Stimulated activated CD4-positive, alpha-beta T cell treated with anti-CD3 and anti-CD28 coated beads, Interleukin-1b, Interleukin-23, amount 100 ng/mL, for 48 hours (primary cell): ENCODE measurements at regions not wholly inside any gene's neighbourhood (a gene's known extent, or its start where the extent isn't known, plus 50 kb on each side); places are given as distances from the start of the nearest gene placed in this dataset.
"Not testable (repeated sequence)": the region's sequence is repeated elsewhere in the genome, so short reads cannot be mapped to it uniquely, and the experiment has no call there.

Experiments used
- DNase-seq: peaks from one replicate; pipeline ENCODE4 v3.0.0-alpha.2; 2020

DNA sequence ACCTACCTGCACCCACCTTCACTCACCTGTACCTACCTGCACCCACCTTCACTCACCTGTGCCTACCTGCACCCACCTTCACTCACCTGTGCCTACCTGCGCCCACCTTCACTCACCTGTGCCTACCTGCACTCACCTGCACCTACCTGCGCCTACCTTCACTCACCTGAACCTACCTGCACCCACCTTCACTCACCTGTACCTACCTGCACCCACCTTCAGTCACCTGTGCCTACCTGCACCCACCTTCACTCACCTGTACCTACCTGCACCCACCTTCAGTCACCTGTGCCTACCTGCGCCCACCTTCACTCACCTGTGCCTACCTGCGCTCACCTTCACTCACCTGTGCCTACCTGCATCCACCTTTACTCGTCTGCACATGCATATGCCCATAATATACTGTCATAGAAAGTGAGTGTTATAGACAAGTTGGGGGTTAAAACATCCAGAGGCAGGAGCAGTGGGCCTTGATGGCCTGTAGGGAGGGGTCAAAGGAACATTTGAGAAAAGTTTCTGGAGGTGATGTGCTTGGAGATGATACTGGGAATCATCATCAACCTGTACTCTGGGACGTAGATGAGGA lies 232.9 kb upstream of the ZFP64 start:
- not testable (repeated sequence) for DNase-seq

DNA sequence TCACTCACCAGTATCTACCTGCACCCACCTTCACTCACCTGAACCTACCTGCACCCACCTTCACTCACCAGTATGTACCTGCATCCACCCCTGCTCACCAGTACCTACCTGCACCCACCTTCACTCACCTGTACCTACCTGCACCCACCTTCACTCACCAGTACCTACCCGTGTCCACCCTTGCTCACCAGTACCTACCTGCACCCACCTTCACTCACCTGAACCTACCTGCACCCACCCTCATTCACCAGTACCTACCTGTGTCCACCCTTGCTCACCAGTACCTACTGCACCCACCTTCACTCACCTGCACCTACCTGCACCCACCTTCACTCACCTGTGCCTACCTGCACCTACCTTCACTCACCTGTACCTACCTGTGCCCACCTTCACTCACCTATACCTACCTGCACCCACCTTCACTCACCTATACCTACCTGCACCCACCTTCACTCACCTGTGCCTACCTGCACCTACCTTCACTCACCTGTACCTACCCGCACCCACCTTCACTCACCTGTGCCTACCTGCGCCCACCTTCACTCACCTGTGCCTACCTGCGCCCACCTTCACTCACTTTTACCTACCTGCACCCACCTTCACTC lies 232.1 kb upstream of the ZFP64 start:
- DNase-seq, result not testable (repeated sequence)

DNA sequence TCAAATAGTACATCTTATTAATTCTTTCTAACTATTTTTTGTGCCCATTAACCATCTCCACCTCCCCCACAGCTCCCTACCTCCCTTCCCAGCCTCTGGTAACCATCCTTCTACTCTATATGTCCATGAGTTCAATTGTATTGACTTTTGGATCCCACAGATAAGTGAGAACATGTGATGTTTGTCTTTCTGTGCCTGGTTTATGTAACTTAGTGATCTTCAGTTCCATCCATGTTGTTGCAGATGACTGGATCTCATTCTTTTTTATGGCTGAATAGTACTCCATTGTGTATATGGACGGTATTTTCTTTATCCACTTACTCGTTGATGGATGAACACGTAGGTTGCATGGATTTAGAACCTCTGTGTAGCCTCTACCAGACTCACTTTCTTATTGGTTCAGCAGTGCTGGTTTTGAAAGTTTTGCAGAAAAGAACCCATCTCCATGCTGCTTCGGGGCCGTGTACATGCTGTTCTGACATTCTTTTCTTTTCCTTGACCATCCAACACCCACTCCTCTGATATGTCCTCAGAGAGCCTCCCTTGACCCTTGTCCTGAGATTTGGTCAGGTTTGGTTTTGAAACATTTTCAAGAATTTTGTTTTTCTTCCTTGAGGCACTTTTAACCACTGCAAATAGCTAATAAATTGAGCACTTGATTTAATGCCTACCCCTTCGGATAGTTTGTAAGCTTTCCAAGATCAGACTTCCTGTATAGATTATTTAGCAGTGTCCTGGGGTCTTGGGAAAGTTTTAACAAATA lies 231.2 kb upstream of the ZFP64 start:
- no peak for DNase-seq

DNA sequence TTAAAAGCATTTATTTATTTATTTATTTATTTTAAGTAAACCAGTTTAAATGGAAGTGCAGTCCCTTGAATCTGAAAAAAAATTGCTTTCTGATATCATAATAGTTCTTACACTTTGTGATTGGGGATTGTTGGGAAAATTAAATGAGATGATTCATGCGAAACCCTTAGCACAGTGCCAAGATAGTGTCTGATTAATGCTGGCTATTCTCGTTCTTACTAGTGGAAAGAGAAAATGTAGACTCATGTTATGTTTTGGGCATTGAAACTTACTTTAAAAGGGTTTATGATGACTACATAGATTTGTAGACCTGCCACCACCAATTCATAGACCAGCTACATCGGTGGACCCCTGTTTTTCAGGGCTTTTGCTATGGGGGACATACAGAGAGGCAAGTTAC lies 229.2 kb upstream of the ZFP64 start:
- DNase-seq, result no peak

DNA sequence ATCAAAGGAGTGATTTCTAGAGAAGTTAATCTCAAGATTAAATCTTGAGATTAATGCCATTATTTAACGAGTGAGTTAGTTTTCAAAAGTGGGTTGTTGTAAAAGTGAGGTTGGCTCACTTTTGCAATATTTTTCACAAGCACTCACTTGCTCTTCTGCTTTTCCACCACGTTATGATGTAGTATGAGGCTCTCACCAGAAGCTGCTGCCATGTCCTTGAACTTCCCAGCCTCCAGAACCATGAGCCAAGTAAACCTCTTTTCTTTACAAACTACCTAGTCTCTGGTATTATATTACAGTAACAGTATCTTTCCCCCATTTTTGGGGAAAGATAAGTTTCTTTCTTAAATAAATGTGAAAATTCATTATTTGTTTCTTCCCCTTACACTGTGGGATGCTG lies 227.6 kb upstream of the ZFP64 start:
- no peak for DNase-seq

DNA sequence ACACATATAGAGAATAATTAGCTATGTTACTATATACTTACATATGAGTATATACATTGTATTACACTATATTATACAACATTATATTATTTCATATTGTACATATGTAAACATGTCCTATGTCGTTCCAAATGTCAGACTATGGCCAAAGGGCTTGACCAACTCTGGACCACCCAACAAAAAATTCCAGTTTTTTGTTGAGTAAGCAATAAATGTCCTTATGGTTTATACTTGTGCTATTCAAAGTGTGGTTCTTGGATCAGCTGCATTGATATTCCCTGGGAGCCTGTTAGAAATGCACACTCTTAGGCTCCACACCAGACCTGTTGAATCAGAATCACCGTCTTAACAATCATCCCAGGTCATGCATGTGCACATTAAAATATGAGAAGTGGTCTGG lies 225.4 kb upstream of the ZFP64 start:
- no peak for DNase-seq

DNA sequence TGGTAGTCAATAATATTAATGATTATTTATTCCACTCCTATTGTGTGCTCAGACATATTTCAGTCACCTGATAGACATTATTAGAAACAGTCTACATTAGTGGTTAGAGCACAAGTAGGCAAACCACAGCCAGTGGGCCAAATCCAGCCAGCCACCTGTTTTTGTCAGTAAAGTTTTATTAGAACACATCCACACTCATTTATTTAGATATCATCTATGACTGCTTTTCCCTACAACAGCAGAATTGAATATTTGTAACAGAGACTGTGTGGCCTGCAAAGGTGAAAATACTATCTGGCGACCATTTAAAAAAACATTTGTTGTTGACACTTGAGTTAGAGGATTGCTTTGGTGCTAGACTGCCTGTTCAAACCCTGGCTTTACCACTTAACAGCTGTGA lies 220.0 kb upstream of the ZFP64 start:
- DNase-seq, result no peak

DNA sequence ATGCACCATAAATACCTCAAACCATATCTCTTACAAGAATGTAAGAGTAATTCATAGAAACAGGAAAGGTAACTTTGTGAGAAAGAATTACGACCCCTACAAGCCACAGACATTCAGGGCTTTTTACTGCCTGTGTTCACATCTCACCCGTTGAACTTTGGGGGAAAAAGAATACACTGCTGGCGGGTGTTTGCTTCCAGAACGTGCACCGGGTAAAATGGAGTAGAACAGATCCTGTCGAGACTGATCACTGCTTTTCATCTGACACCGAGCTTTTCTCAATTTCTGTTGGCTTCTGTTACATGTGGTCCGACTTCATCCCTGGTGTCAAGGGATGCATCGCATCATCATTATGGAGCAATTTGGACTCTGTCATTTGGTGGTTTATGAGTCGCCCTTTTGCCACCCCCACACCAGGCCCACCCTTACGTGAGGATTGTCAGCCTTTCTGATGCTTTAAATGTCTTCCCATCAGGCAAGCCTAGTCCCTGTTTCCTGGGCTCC lies 219.2 kb upstream of the ZFP64 start:
- peak; percentile 11 for DNase-seq

DNA sequence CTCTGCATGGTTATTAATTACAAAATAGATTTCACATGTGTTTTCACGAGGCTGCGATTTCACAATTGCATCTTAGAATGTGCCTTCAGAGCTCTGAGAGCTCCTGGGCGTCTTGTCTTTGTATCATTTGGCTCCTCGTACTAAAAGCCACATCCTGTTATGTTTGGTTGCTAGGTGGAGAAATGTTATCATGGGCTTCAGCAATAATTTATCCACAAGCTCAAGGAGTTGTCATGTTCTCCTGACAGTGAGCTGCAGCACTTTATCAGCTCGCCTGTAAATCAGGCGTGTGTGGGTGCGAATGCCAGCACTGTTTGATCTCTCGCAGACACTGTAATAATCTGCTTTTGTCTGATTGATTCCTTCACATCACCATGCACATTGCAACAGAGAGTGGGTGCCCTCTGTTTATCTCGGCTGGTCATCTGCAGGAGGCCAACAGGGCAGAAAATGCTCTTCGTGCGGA lies 218.6 kb upstream of the ZFP64 start:
- peak; percentile 31 for DNase-seq

DNA sequence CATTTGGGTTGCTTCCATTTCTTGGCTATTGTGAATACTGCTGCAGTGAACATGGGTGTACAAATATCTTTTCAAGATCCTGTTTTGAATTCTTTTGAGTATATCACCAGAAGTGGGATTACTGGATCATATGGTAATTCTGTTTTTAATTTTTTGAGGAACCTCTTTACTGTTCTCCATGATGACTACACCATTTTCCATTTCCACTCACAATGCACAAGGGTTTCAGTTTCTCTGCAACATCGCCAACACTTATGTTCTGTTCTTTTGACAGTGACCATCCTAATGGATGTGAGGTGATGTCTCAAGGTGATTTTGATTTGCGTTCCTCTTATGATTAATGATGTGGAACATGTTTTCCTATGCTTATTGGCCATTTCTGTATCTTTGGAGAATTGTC lies 214.4 kb upstream of the ZFP64 start:
- DNase-seq, result no peak

DNA sequence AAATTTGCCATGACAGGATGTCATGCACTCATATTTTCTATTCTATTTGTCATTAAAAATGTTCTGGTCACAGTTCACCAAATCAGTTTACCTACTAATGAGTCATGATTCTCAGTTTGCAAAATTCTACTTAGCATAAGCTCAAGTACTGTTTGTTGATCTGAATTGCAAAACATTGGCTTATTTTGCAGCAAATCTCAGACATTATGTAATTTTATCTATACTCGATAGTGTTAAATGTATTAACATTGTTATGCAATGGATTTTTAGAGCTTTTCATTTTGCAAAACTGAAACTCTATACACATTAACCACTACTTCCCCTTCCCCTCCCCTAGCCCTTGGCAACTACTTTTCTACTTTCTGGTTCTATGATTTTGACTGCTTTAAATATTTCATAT lies 213.8 kb upstream of the ZFP64 start:
- DNase-seq, result no peak

DNA sequence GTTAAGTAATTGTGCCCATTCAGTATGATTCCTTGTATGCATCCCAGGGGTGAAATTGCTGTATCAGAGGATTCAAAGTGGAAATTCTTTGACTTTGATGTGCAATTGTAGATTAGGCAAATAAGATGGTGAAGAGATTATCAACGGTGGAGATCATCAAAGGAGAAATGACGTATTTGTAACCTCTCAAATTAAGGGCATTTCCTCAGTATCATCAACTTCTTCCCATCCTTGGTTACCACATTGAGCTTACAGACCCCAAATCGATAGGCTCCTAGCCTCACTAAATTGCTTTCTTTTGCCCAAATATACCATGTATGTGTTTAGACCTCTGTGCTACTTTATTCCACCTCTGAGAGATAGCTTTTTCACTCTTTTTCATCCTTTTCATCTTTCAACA lies 213.1 kb upstream of the ZFP64 start:
- no peak for DNase-seq

DNA sequence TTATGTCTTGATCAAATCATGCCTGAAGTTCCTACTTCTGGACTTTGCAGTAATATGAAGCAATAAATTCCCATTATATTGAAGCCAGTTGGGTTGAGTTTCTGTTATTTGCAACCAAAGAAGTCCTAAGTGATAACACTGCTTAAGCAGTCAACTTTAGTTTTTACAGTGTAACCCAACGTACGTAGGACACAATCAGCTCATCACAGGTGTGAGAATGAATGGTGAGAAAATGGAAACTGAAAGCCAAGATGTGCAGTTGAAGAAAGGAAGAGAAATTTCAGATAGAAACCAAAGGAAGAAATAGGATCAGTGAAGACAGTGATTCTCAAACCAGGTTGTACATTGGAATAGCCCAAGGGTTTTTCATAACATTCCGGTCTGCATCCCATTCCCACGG lies 211.4 kb upstream of the ZFP64 start:
- DNase-seq, result no peak

DNA sequence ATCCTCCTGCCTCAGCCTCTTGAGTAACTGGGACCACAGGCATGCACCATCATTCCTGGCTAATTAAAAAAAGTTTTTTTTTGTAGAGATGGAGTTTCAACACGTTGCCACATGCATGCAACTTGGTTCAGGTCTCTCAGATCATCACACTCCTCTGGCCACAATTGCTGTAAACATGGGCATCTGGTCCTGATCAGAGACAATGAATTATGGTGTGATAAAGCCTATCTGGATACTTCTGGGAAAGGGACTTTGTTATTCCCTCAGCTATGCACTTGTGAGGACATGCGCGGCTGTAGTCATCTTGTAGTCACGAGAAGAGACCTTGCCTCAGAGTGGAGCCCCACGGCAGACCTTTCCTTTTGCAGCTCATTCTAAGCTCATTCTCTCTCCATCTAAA lies 210.9 kb upstream of the ZFP64 start:
- no peak for DNase-seq

DNA sequence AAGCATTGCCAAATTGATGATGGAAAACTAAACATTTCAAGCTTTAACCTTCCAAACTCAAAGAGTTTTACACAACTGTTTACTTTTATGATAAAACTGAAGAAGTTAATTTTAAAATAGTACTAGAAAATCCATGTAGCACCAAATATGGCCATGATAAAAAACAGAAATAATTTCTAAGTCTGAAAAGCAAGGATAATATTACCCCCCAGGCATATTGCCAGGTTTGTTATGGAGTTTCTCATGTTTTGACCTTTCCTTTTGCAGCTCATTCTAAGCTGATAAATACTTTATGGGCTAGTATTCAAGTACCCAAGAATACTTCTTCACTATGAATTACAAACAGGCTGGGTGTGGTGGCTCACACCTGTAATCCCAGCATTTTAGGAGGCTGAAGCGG lies 209.9 kb upstream of the ZFP64 start:
- DNase-seq, result no peak

DNA sequence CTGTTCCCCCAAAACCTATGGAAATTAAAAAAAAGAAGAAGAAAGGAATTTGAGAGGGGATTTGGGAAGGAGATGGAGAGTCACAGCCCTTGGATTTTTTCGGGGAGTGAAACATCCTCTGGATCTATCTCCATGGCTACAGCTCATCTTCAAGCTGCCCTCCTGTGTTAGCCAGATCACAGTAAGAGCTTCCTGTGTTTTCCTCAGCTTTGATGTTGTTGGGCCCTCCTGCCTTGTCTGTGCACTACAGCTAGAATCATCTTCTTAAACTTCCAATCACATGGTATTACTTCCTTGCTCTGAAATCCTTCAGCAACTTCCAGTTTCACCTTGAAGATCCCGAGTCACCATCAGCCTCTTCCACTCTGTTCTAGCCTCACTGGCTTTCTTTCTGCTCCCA lies 207.8 kb upstream of the ZFP64 start:
- DNase-seq, result no peak

DNA sequence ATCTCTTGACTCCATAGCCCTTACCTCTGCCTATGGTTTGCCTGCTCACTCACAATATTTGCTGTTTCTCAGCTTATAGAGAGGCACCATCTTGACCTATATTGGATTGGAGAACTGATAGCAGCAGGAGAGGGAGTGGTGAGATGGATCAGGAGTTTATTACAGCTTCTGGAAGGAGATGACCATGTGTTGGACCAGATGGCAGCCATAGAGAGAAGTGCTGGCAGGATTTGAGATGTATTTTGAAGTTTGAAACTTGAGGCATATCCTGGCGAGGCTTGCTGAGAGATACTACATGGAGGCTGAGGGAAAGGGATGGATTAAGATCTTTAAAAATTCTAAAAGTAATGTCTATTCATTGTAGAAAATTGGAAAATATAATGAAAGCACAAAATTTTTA lies 198.0 kb upstream of the ZFP64 start:
- DNase-seq, result no peak

DNA sequence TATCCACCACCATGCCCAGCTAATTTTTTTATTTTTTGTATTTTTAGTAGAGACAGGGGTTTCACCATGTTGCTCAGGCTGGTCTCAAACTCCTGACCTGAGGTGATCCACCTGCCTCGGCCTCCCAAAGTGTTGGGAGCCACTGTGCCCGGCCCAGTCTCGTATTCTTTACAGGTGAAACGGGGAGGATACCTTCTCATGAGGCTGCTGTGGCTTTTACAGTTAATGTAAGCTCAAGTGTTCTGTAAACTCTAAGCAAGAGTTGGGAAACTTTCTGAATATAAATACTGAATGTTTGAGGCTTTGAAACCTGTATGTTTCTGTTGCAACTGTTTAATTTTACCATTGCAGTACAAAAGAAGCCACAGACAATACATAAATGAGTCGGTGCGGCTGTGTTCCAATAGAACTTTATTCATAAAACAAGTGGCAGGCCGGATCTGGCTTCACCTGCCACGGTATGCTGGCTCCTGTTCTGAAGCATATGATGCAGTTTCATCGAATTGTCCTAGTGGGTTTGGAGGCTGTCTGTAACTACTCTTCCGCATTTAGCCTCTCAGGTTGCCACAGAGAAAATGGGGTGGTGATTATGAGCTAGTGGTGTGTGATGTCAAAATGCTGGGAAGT lies 192.5 kb upstream of the ZFP64 start:
- no peak for DNase-seq

DNA sequence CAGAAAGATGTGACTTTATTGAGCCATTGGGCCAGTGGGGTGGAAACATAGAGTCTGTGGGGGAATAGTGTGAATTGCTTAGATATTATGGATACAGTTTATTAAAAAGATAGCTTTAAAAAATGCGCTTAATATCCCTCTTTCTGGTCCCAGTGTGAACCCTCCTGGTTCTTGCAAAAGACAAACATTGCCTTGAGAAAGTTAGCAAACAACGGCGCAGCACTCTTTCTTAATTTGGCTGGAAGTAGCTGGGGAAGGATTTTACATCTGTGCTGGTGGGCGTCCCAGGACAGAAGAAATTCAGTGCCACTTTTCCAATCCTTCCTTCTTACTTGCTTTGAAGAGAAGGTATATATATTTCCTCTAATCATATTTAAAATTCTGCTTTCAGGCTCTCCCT lies 191.4 kb upstream of the ZFP64 start:
- DNase-seq, result no peak

DNA sequence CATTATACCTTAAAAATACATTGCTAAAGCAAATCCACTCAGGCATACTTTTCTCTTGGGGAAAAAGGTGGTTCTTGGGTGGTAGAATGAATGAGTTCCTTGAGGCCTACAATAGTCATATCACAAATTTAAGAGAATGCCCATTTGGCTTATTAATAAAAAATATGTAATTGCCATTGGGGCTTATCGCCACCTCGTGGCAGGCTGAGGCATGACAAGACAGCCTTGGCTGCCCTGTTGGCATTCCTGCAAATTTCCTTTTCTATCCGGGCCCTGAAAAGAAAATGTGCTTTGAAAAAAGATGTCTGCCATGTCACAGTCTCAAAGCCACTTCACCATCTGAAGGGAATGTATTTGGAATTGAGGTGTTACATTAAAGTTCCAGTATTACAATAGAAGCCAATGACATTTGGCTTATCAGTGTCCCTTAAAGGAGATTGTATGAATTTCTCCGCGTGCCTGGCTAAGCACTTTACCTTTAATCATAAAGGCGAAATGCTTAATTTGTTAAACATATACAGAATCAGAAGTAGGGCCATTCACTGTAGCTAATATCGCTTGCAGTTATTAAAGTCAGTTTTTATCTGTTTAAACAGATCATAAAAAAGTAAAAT lies 188.3 kb upstream of the ZFP64 start:
- DNase-seq, result peak; percentile 8

DNA sequence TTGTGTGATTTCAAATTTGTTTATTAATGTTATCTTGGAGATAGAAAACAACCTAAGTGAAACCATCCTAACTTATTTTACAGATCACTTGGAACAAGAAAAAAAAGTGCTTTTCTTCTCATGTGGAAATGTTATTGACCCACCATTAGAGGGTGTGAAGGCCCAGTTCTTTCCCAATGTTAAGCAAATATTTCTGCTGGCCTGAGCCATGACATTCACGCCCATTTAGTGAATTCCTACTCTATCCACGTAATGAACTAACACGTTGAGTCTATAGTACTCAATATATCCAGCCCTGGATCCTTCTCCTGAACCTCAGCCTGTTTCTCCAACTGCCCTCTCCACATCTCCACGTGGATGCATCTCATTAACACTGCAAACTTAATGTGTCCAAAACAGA lies 180.6 kb upstream of the ZFP64 start:
- DNase-seq, result no peak

DNA sequence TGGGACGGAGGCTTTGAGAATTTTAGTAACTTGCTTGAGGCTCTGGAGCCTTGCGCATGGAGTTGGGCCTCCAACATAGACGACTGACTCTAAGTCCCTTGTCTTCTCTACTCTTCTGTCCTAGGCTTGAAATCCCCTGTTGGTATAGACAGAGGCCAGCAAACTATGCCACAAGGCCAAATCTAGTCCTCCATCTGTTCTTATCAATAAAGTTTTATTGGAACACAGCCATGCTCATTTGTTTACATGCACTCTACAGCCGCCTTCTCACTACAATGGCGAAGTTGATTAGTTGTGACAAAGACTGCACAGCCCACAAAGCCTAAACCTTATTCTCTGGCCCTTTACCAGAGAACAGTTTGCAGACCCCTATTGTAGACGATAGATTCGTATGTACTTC lies 174.1 kb upstream of the ZFP64 start:
- no peak for DNase-seq

DNA sequence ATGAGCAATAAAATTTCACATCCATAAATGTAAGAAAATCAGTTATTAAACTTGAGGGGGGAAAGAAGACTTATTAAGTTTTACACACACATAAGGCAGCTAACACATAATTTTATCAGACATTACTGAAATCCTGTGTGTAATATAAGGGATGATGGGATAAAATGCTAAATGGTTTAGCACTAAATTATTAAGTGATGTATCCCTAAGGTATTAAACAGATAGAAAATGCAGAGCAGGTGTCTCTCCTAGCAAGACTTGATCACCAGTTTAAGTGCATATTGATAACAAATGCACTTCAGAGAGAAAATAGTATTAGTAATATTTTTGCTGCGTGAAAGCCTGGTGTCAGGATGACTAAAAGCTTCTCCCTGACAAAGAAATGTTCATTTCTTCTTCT lies 172.8 kb upstream of the ZFP64 start:
- no peak for DNase-seq
